ENCODE measurements at regions not wholly inside any gene's neighbourhood (a gene's known extent, or its start where the extent isn't known, plus 50 kb on each side); places are given as distances from the start of the nearest gene placed in this dataset.

DNA sequence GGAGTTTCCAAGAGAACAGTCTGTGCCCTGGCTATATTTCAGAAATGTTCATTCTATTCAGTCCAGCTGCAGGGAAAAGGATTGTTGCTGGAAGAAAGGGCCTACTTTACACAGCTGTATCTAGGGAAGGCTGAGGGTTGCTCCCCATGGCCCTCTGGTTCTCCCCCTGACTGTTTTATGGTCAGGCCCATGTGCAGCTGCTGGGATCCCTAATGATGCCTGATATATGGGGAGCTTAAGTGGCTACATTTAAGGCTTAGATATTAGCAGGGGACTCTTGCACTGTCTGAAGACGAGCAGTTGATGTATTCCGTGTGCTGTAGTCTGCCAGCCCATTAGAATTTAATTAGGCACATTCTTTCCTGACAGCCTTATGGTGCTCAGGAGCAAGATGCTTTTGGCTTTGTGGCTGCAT, 72.0 kb downstream of the FAM43A start:
- no peak for DNase-seq (ENCODE audit: low read depth, low spot score)
- H3K4me3 ChIP-seq (ENCODE audit: low read depth, low read length) = no peak overlapping the region
- in situ Hi-C loops (cut with HindIII; ENCODE audit: low sequenced_read_pairs) = no loop called here
- TF ChIP-seq, protein P1, sequence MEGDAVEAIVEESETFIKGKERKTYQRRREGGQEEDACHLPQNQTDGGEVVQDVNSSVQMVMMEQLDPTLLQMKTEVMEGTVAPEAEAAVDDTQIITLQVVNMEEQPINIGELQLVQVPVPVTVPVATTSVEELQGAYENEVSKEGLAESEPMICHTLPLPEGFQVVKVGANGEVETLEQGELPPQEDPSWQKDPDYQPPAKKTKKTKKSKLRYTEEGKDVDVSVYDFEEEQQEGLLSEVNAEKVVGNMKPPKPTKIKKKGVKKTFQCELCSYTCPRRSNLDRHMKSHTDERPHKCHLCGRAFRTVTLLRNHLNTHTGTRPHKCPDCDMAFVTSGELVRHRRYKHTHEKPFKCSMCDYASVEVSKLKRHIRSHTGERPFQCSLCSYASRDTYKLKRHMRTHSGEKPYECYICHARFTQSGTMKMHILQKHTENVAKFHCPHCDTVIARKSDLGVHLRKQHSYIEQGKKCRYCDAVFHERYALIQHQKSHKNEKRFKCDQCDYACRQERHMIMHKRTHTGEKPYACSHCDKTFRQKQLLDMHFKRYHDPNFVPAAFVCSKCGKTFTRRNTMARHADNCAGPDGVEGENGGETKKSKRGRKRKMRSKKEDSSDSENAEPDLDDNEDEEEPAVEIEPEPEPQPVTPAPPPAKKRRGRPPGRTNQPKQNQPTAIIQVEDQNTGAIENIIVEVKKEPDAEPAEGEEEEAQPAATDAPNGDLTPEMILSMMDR (IDR thresholded peaks at IDR 0.05; ENCODE audit: low read depth, low read length) = no peak

DNA sequence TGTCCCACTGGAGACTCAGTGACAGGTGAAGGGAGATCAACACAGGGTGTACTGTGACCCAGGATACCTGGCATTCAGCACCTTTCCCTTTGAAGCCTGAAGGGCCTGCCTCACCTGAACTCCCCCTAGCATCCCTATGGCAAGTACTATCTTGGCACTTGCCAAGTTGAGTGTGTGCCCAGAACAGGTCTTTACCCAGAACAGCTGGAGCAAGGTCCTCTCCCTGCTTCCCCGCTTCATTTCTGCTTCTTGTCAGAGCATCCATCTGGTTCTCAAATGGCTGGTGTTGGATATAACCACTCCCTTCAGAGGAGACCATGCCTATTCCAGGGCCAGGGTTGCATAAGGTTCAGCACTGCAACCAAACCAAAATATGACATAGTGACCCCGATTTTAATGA, 73.0 kb downstream of the FAM43A start:
- TF ChIP-seq, protein P1 (IDR thresholded peaks at IDR 0.05; ENCODE audit: low read depth, low read length) = no peak
- H3K4me3 ChIP-seq (ENCODE audit: low read depth, low read length) = no peak overlapping the region
- in situ Hi-C loops (cut with HindIII; ENCODE audit: low sequenced_read_pairs) = no loop called here
- no peak for DNase-seq (ENCODE audit: low read depth, low spot score)

DNA sequence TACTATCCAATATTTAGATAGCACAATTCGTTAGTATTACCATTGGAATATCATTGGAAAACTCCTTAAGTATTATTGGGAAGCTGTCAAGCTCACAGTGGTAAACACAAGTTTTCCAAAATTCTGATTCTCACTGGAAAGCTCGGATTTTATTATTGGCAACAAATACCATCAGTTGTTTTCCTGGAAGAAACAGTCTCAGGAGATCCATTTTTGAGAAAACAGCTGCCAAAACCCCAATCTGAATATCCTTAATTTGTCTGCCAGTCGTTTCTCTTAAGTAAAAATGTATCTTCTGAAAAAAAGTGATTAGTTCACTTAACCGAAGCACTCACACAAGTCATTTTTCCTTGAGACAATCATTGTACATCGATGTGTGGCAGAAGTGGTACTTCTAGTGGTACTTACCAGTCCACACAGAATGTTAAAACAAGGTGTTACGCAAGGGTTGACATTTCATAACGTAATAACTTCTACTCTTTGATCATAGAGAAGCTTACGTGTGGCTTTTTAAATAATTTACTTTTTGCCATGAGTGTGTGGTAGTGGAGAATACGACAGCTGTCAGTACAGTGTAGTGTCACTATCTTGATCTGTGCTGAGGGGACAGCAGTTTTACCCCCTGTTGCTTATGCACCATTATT, 74.9 kb downstream of the FAM43A start:
- in situ Hi-C loops (cut with HindIII; ENCODE audit: low sequenced_read_pairs) = no loop called here
- H3K4me3 ChIP-seq (ENCODE audit: low read depth, low read length) = no peak overlapping the region
- DNase-seq (ENCODE audit: low read depth, low spot score) = no peak
- TF ChIP-seq, protein P1 (IDR thresholded peaks at IDR 0.05; ENCODE audit: low read depth, low read length) = no peak

DNA sequence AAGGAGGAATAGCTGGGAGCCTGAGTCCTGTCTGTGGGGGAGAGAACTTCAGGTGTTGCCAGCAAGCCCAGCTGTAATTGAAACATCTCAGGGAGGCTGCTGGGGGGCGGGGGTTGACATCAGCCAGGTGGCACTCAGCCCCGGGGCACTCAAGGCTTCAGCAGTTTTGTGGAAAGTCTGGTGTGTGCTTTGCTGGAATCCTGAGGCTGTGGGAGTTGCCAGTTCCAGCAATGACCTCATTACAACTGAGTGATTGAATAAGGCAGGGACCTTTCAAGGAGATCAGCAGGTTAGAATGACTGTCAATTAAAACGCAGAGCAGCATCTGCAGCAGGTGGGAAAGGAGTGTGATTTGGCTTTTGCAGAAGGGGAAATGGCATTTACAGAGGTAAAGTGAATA, 75.7 kb downstream of the FAM43A start:
- DNase-seq (ENCODE audit: low read depth, low spot score) = no peak
- in situ Hi-C loops (cut with HindIII; ENCODE audit: low sequenced_read_pairs) = no loop called here
- TF ChIP-seq, protein P1 (IDR thresholded peaks at IDR 0.05; ENCODE audit: low read depth, low read length) = no peak
- H3K4me3 ChIP-seq (ENCODE audit: low read depth, low read length) = no peak overlapping the region

DNA sequence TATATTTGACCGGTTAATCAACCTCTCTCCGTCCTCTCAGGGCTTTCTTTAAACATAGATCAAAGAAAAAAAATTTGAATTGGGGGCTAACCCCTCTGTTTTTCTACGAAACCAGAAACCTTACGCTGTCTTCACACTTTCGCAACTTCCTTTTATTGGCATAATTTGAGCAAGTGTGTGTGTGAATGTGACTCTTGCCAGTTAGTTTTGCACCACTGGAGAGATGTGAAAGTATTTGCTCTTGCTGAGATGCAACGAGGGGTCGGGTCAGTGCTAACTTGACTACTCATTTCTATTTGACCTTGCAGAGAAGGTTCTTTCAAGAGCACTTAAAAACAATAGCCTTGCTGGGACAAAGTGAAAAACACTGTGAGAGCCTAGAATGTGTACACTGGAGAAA, 81.2 kb downstream of the FAM43A start:
- TF ChIP-seq, protein P1 (IDR thresholded peaks at IDR 0.05; ENCODE audit: low read depth, low read length) = no peak
- no peak for DNase-seq (ENCODE audit: low read depth, low spot score)
- in situ Hi-C loops (cut with HindIII; ENCODE audit: low sequenced_read_pairs) = no loop called here
- H3K4me3 ChIP-seq (ENCODE audit: low read depth, low read length) = no peak overlapping the region

DNA sequence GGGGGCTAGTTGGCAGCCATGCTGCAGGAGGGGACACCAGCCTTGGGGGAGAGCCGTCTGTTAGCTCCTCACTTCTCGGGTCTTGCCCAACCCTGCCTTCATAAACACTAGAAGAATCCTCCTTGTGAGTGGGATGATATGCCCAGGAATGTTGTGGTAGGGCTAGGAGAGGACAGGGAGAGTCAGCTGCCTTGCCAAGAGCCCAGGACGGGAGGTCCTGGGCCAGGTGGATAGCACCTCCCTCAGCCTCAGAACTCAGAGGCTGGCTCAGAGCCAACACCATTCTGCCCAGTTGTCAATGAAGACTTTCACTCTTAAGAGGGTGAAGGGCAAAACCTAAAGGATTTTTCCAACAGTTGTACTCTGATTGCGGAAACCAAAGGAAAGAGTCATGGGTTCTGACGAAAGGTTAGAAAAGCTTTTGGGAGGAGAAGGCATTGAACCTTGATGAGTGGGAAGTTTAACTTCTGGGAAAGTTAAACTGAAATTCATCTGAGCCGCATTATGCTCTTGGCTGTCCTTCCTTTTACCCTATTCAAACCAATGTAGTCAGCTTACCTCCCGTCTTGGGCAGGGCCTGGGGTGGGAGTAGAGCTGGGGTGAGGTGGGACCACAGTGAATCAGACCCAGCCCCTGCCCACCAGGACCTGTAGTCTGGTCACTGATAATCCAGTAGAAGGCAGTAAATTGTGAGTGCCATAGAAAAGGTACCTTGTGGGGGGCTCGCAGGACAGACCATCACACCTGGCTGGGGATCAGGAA, 81.9 kb downstream of the FAM43A start:
- no peak overlapping the region for H3K4me3 ChIP-seq (ENCODE audit: low read depth, low read length)
- TF ChIP-seq, protein P1 (IDR thresholded peaks at IDR 0.05; ENCODE audit: low read depth, low read length) = no peak
- DNase-seq (ENCODE audit: low read depth, low spot score) = no peak
- in situ Hi-C loops (cut with HindIII; ENCODE audit: low sequenced_read_pairs) = no loop called here

All from astrocyte of the spinal cord (primary cell).